ENCODE measurements at regions not wholly inside any gene's neighbourhood (a gene's known extent, or its start where the extent isn't known, plus 50 kb on each side); places are given as distances from the start of the nearest gene placed in this dataset.

DNA sequence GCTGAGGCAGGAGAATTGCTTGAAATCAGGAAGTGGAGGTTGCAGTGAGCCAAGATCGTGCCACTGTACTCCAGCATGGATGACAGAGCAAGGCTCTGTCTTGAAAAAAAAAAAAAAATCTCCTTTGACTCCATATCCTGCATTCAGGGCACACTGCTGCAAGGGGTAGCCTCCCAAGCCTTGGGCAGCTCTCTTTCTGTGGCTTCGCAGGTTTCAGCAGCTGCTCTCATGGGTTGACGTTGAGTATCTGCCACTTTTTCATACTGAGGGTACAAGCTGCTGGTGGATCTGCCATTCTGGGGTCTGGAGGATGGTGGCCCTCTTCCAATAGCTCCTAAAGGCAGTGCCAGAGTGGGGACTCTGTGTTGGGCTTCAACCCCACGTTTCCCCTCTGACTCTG, 2198.1 kb upstream of the WWC1 start:
- no peak for TF ChIP-seq POLR2A (IDR thresholded peaks at IDR 0.05; ENCODE audit: low read length)
- no peak for TF ChIP-seq GATA1 (IDR thresholded peaks at IDR 0.05; ENCODE audit: low read depth, low read length)
